ENCODE measurements at regions not wholly inside any gene's neighbourhood (a gene's known extent, or its start where the extent isn't known, plus 50 kb on each side); places are given as distances from the start of the nearest gene placed in this dataset.

GRCh38 chr1:86288586-86289147, 107.5 kb downstream of the ODF2L start:
- H4K91ac ChIP-seq (replicated peaks; ENCODE audit: insufficient read length, low read length): no peak overlapping the region
- H3K36me3 ChIP-seq (ENCODE audit: control insufficient read depth in 2 of 4, insufficient read depth in 4 of 4, low read length in 3 of 4): no peaks in the 10 kb centered on the region
- POLR2A ChIA-PET (ENCODE audit: partially characterized antibody): no interaction called here
- H3K56ac ChIP-seq (replicated peaks; ENCODE audit: insufficient read length, low read depth, low read length): no peak overlapping the region
- no peaks in the 10 kb centered on the region for H3K27me3 ChIP-seq (replicated peaks in 1 of 4; ENCODE audit: control insufficient read depth in 3 of 4, extremely low read depth in 1 of 4, insufficient read depth in 3 of 4, low read length in 3 of 4)
- no peak overlapping the region for H2AK5ac ChIP-seq (ENCODE audit: low read depth, low read length)
- no peak overlapping the region for H4K8ac ChIP-seq (ENCODE audit: extremely low read depth, insufficient read depth, low read length)
- no peak overlapping the region for H2BK12ac ChIP-seq (ENCODE audit: low read depth, low read length)
- TF ChIP-seq KDM5A (IDR thresholded peaks at IDR 0.05; ENCODE audit: low read length): no peak
- no peak for TF ChIP-seq TBP (IDR thresholded peaks at IDR 0.05; ENCODE audit: low read depth, low read length)
- TF ChIP-seq JUND (IDR thresholded peaks at IDR 0.05; ENCODE audit: low read length): no peak
- no peak for TF ChIP-seq EZH2 (IDR thresholded peaks at IDR 0.05; ENCODE audit: low read depth, low read length, severe bottlenecking)
- no peak for TF ChIP-seq TEAD4 (IDR thresholded peaks at IDR 0.05; ENCODE audit: low read depth, low read length)
- no peaks in the 10 kb centered on the region for H4K20me1 ChIP-seq (replicated peaks in 1 of 2; ENCODE audit: control insufficient read depth in 1 of 2, insufficient read depth in 2 of 2, low read length in 2 of 2)
- H3K79me2 ChIP-seq (ENCODE audit: control insufficient read depth in 1 of 2, insufficient read depth in 2 of 2, low read length in 2 of 2): no peaks in the 10 kb centered on the region
- H3K9me3 ChIP-seq (ENCODE audit: insufficient read depth in 2 of 2, low read depth in 1 of 2, low read length in 1 of 2): no peaks in the 10 kb centered on the region
- no peak overlapping the region for H3K4me2 ChIP-seq (ENCODE audit: insufficient read depth in 1 of 2, low read depth in 2 of 2, low read length in 2 of 2)
- no peak overlapping the region for H2BK15ac ChIP-seq (ENCODE audit: low read length)
- H3K27ac ChIP-seq (ENCODE audit: low read depth, low read length): no peak overlapping the region
- H2BK5ac ChIP-seq (ENCODE audit: low read depth, low read length): no peak overlapping the region
- H3K4me3 ChIP-seq (ENCODE audit: extremely low read depth in 1 of 4, insufficient read depth in 2 of 4, low read depth in 3 of 4, low read length in 4 of 4): no peak overlapping the region
- DNase-seq (ENCODE audit: low read depth in 1 of 2, low spot score in 2 of 2) (no peak), FAIRE-seq (no peak)
- no peak overlapping the region for H2BK120ac ChIP-seq (replicated peaks; ENCODE audit: low read depth, low read length)
- no peak overlapping the region for H3K9ac ChIP-seq (replicated peaks in 1 of 4; ENCODE audit: extremely low read depth in 1 of 4, low read depth in 3 of 4, low read length in 3 of 4)
- WGBS, 2 experiments (ENCODE audit: extremely low coverage in 1 of 2, insufficient coverage in 1 of 2, insufficient read length in 1 of 2, insufficient replicate concordance in 2 of 2, low coverage in 1 of 2, low lambda C conversion rate in 2 of 2, missing lambda C conversion rate in 1 of 2): 95% methylated on average over 6 of the region's 6 CpGs; no CpG with 5 or more reads in 1 of the 2 experiments
- CTCF ChIA-PET (ENCODE audit: partially characterized antibody): interaction anchor here (0.7 kb wide), 1 partner anchor 66 kb away, joined by 3 read pairs; no protein-coding TSS in a partner anchor
- H2AFZ ChIP-seq (ENCODE audit: low read length): no peak overlapping the region
- no peak overlapping the region for H3K18ac ChIP-seq (ENCODE audit: extremely low read depth, low read length)
- no peaks in the 10 kb centered on the region for H3K23me2 ChIP-seq (ENCODE audit: low read depth, low read length)
- no peak overlapping the region for H4K5ac ChIP-seq (ENCODE audit: insufficient read length, low read depth, low read length)
- H2BK20ac ChIP-seq (ENCODE audit: low read length): no peak overlapping the region
- no peak overlapping the region for H3K14ac ChIP-seq (ENCODE audit: insufficient read length)
- H3K4ac ChIP-seq (replicated peaks; ENCODE audit: insufficient read length, low read depth, low read length): no peak overlapping the region
- no peak overlapping the region for H3K23ac ChIP-seq (ENCODE audit: insufficient read length)
- no peaks in the 10 kb centered on the region for H3K79me1 ChIP-seq (ENCODE audit: low read depth, low read length)
- H3K4me1 ChIP-seq (replicated peaks in 1 of 4; ENCODE audit: control insufficient read depth in 3 of 4, insufficient read depth in 4 of 4, low read length in 3 of 4): no peaks in the 10 kb centered on the region

Data from H1 (cell line).